ENCODE measurements at regions not wholly inside any gene's neighbourhood (a gene's known extent, or its start where the extent isn't known, plus 50 kb on each side); places are given as distances from the start of the nearest gene placed in this dataset.

- no peak overlapping the region for H3K4me3 ChIP-seq (ENCODE audit: low read depth, low read length)
- peak; percentile 35 for TF ChIP-seq CTCF (IDR thresholded peaks at IDR 0.05; ENCODE audit: insufficient read depth, low read depth, low read length, missing control alignments)
- peak; percentile 30 for DNase-seq (ENCODE audit: low read depth)
Measured at GRCh38 chr1:65059930-65060538, 88.0 kb upstream of the AK4 start.

DNA sequence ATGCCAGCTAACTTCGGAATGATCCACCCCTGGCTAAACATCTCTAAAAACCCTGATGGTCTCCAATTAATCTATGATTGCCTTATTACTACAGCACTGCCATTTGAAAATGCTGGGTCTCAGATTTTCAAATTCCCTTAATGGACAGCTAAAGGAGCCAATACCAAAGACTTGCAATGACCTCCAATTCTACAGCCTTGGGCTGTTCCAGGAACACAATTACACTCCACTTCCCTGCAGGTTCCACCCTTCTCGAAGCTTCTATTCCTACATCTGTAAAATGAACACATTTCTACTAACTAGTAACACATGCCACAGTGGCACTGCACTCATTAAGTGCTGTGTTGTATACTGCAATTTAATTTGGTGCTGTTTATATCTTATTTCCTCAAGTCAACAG lies 85.7 kb upstream of the AK4 start:
- TF ChIP-seq CTCF (IDR thresholded peaks at IDR 0.05; ENCODE audit: insufficient read depth, low read depth, low read length, missing control alignments) = no peak
- H3K4me3 ChIP-seq (ENCODE audit: low read depth, low read length) = no peak overlapping the region
- no peak for DNase-seq (ENCODE audit: low read depth)

DNA sequence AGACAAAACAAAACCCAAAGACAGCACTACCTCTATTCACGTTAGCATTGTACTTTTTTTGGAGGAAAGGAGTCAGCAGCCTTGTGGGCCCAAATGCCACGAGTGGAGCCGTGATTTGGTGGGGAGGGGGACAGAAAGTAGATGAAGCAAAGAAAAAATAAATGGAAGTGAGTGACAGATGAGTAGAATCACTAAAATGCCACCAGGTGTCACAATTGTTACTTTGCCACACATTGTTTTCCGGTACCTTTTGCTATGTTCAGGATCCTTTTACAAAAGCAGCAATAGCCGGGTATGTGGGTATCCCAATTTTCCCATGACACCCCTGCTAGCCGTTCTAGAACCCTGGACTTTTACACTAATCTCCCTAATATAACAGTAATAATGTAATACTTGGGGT lies 85.0 kb upstream of the AK4 start:
- no peak overlapping the region for H3K4me3 ChIP-seq (ENCODE audit: low read depth, low read length)
- peak; percentile 12 for TF ChIP-seq CTCF (IDR thresholded peaks at IDR 0.05; ENCODE audit: insufficient read depth, low read depth, low read length, missing control alignments)
- DNase-seq (ENCODE audit: low read depth) = peak; percentile 17

- no peak overlapping the region for H3K4me3 ChIP-seq (ENCODE audit: low read depth, low read length)
- TF ChIP-seq CTCF (IDR thresholded peaks at IDR 0.05; ENCODE audit: insufficient read depth, low read depth, low read length, missing control alignments) = no peak
- no peak for DNase-seq (ENCODE audit: low read depth)
Measured at GRCh38 chr1:65064981-65065380, 83.0 kb upstream of the AK4 start.

- no peak for DNase-seq (ENCODE audit: low read depth)
- peak overlapping the region; percentile 72; the same call in 1 of the 2 replicates for H3K4me3 ChIP-seq (ENCODE audit: low read depth, low read length)
- TF ChIP-seq CTCF (IDR thresholded peaks at IDR 0.05; ENCODE audit: insufficient read depth, low read depth, low read length, missing control alignments) = no peak
Measured at GRCh38 chr1:65065524-65066418, 82.2 kb upstream of the AK4 start.

DNA sequence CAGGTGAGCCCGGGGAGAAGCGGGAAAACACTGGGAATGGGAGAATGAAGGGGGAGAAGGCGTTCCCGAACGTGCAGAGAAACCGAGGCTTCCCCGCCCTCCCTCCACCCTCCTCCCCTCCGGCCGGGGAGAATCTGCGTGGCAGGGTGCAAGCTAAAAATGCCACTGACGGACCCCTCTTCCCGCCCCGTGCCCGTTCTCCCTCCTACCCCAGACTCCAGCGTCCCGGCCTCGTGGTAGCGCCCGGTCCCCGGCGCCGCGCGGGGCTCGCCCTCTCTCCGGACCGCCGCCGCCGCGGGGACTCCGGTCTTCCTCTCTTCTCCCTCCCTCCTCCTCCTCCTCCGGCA lies 81.6 kb upstream of the AK4 start:
- H3K4me3 ChIP-seq (ENCODE audit: low read depth, low read length) = peak overlapping the region; percentile 72
- no peak for DNase-seq (ENCODE audit: low read depth)
- TF ChIP-seq CTCF (IDR thresholded peaks at IDR 0.05; ENCODE audit: insufficient read depth, low read depth, low read length, missing control alignments) = no peak

Measured in GM12865 (cell line).